Heart left ventricle (tissue), 13 donors: ENCODE measurements at regions not wholly inside any gene's neighbourhood (a gene's known extent, or its start where the extent isn't known, plus 50 kb on each side); places are given as distances from the start of the nearest gene placed in this dataset.

Experiments used
- CTCF ChIP-seq, 12 donors: fragments of 200-600 bp; sonication (generic) in 4 of 12; IDR thresholded peaks; one replicate each; pipeline versions ENCODE4 v1.5.0 to v1.8.0; 2018 to 2022; ENCODE audit warnings: antibody characterized with exemption in 12 of 12, mild to moderate bottlenecking in 5 of 12
- POLR2A ChIP-seq, 2 donors: fragments of 450-650 bp; IDR thresholded peaks; one replicate each; pipeline ENCODE4 v1.6.1; 2017; ENCODE audit warnings: antibody characterized with exemption in 2 of 2, mild to moderate bottlenecking in 2 of 2, moderate library complexity in 2 of 2
- donor health status: ischemic (EF 13 %, LVEDD 7.1; RV severe dilation, severe dysfunction).
- donor health status: DM: no; HTN: yes; CAD: no.
- donor health status: DM: no; HTN: no; CAD: no.
- donor health status: ischemic (EF 25% LVEDD 6.9; RV normal size, moderate dysfunction).
- donor health status: ischemic (EF 25% LVEDD 5.7; RV mildly dilated, moderate dysfunction).
- donor health status: ischemic (EF 35%, LVEDD 5.7; RV mildly dilated, moderate dysfunction).
- donor health status: nonischemic (EF 11% LVEDD 7.7; RV severe dilation, severe dysfunction).
- donor health status: DM: yes; HTN: yes; CAD: no.
- donor health status: PGD.
- donor health status: ischemic (EF 29% LVEDD 5.4; RV normal size, mild dysfunction).
- donor health status: nonischemic (EF 23%, LVEDD 6.1; RV moderate dilation, normal function).

- no peak for TF ChIP-seq CTCF (IDR thresholded peaks at IDR 0.05)
- TF ChIP-seq POLR2A (IDR thresholded peaks at IDR 0.05) = no peak
Measured at GRCh38 chr3:135853981-135854380, 111.5 kb upstream of the PPP2R3A start.
